Breast epithelium (tissue), 3 donors: ENCODE measurements at regions not wholly inside any gene's neighbourhood (a gene's known extent, or its start where the extent isn't known, plus 50 kb on each side); places are given as distances from the start of the nearest gene placed in this dataset.

Source experiments
- CTCF ChIP-seq, 3 donors: fragments of 450-650 bp; IDR thresholded peaks; one replicate each; pipeline ENCODE4 v1.5.1; 2016 to 2017; ENCODE audit warnings: antibody characterized with exemption in 3 of 3, mild to moderate bottlenecking in 3 of 3, moderate library complexity in 3 of 3
- POLR2A ChIP-seq: fragments of 450-650 bp; IDR thresholded peaks from one replicate; pipeline ENCODE4 v1.6.1; 2016; ENCODE audit warnings: antibody characterized with exemption, mild to moderate bottlenecking, moderate library complexity
- POLR2AphosphoS5 ChIP-seq, 3 donors: sonication (generic); formaldehyde crosslinking; IDR thresholded peaks; one replicate each; pipeline ENCODE4 v1.6.1; 2017; ENCODE audit warnings: antibody characterized with exemption in 3 of 3

- TF ChIP-seq CTCF (IDR thresholded peaks at IDR 0.05): no peak
- no peak for TF ChIP-seq POLR2A
- TF ChIP-seq POLR2AphosphoS5 (IDR thresholded peaks at IDR 0.05): no peak
Measured at GRCh38 chr2:238777369-238778067, 70.4 kb upstream of the TWIST2 start.
